ENCODE measurements at regions not wholly inside any gene's neighbourhood (a gene's known extent, or its start where the extent isn't known, plus 50 kb on each side); places are given as distances from the start of the nearest gene placed in this dataset.

- H2AFZ ChIP-seq (ENCODE audit: low read depth, low read length, poor library complexity, severe bottlenecking): no peak overlapping the region
- RAD21 ChIA-PET (ENCODE audit: low non-redundant PET in 1 of 2, low total read pairs in 2 of 2, uncharacterized antibody in 2 of 2, unreplicated experiment in 2 of 2): no interaction called here
- H4K20me1 ChIP-seq (ENCODE audit: insufficient read depth): no peaks in the 10 kb centered on the region
- DNase-seq (ENCODE audit: low read depth, low spot score) (no peak), ATAC-seq (no peak)
- H3K9me2 ChIP-seq (ENCODE audit: insufficient read depth): no peaks in the 10 kb centered on the region
- H3K4me1 ChIP-seq (ENCODE audit: control insufficient read depth in 1 of 2, insufficient read depth in 2 of 2, low read length in 2 of 2): no peaks in the 10 kb centered on the region
- no peak overlapping the region for H3K27ac ChIP-seq (ENCODE audit: low read depth, low read length)
- CTCF ChIA-PET: no interaction called here
- no peaks in the 10 kb centered on the region for H3K27me3 ChIP-seq (ENCODE audit: insufficient read depth, low read length)
- no peaks in the 10 kb centered on the region for H3K36me3 ChIP-seq (ENCODE audit: control insufficient read depth in 1 of 2, insufficient read depth in 2 of 2, low read length in 2 of 2)
- H3K4me2 ChIP-seq (ENCODE audit: low read length): no peak overlapping the region
- BruUV-seq (replicated peaks): no TSS peak
- POLR2A ChIA-PET: no interaction called here
- no peak overlapping the region for H3K4me3 ChIP-seq (replicated peaks in 1 of 2; ENCODE audit: low read depth in 1 of 2, low read length in 2 of 2)
- H3K9ac ChIP-seq (ENCODE audit: low read length): no peak overlapping the region
- H3K9me3 ChIP-seq (ENCODE audit: control insufficient read depth in 1 of 2, insufficient read depth in 1 of 2, low read depth in 1 of 2, low read length in 2 of 2): no peaks in the 10 kb centered on the region
- H3K79me2 ChIP-seq (ENCODE audit: insufficient read depth, low read length): no peaks in the 10 kb centered on the region
- no peak for TF ChIP-seq EGR1 (IDR thresholded peaks at IDR 0.05; ENCODE audit: low read depth)
- TF ChIP-seq ZNF274 (IDR thresholded peaks at IDR 0.05; ENCODE audit: low read depth, low read length): no peak
- TF ChIP-seq MAX (IDR thresholded peaks at IDR 0.05): no peak
- TF ChIP-seq CEBPB (IDR thresholded peaks at IDR 0.05; ENCODE audit: low read depth): no peak
- TF ChIP-seq JUND (IDR thresholded peaks at IDR 0.05): no peak
- TF ChIP-seq CTCF (IDR thresholded peaks at IDR 0.05 in 2 of 3, conservative IDR thresholded peaks at IDR 0.05 in 1 of 3; ENCODE audit: borderline replicate concordance in 1 of 3, insufficient read depth in 1 of 3, low read depth in 2 of 3, low read length in 2 of 3): no peak
- TF ChIP-seq SP1 (IDR thresholded peaks at IDR 0.05; ENCODE audit: low read depth): no peak
- TF ChIP-seq EZH2phosphoT487 (IDR thresholded peaks at IDR 0.05; ENCODE audit: borderline replicate concordance): no peak
- TF ChIP-seq, protein P1, sequence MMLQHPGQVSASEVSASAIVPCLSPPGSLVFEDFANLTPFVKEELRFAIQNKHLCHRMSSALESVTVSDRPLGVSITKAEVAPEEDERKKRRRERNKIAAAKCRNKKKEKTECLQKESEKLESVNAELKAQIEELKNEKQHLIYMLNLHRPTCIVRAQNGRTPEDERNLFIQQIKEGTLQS (IDR thresholded peaks at IDR 0.05): no peak
- no peak for TF ChIP-seq ELF1 (IDR thresholded peaks at IDR 0.05; ENCODE audit: borderline replicate concordance, low read depth)
- TF ChIP-seq SIN3A (IDR thresholded peaks at IDR 0.05; ENCODE audit: low read depth): no peak
- no peak for TF ChIP-seq CBX3 (IDR thresholded peaks at IDR 0.05; ENCODE audit: low read depth)
- TF ChIP-seq ZFX (IDR thresholded peaks at IDR 0.05): no peak
- intact Hi-C loops (cut with micrococcal nuclease): no loop called here
Observed at GRCh38 chr2:133680343-133681049, 112.2 kb upstream of the NCKAP5 start.
